Mesothelial cell of epicardium (in vitro differentiated cells): ENCODE measurements at regions not wholly inside any gene's neighbourhood (a gene's known extent, or its start where the extent isn't known, plus 50 kb on each side); places are given as distances from the start of the nearest gene placed in this dataset.
"Not testable (repeated sequence)": the region's sequence is repeated elsewhere in the genome, so short reads cannot be mapped to it uniquely, and the experiment has no call there.

ENCODE experiments used
- DNase-seq, 2 experiments: peaks; one replicate each; pipeline ENCODE4 v3.0.0; 2021; ENCODE audit warnings: low spot score in 2 of 2; ENCODE audit not compliant: unreplicated experiment in 2 of 2
- H3K27ac Mint-ChIP-seq: 2 replicates; pipeline ENCODE4 v1.8.0; 2021; ENCODE audit warnings: mixed read lengths
- H3K27me3 Mint-ChIP-seq: 2 replicates; pipeline ENCODE4 v1.8.0; 2021; ENCODE audit warnings: low read depth, mixed read lengths
- H3K36me3 Mint-ChIP-seq: 2 replicates; pipeline ENCODE4 v1.8.0; 2021; ENCODE audit warnings: mixed read lengths
- H3K4me1 Mint-ChIP-seq: 2 replicates; pipeline ENCODE4 v1.8.0; 2021; ENCODE audit warnings: mixed read lengths
- H3K4me3 Mint-ChIP-seq: 2 replicates; pipeline ENCODE4 v1.8.0; 2021; ENCODE audit warnings: mild to moderate bottlenecking, moderate library complexity, mixed read lengths
- H3K9me3 Mint-ChIP-seq: 2 replicates; pipeline ENCODE4 v1.8.0; 2021; ENCODE audit warnings: mixed read lengths
- TF ChIP-seq, protein P1 (sequence below): fragments of 200-600 bp; sonication (generic); IDR thresholded peaks from one replicate; pipeline ENCODE4 v1.5.0; 2021; ENCODE audit warnings: antibody characterized with exemption; ENCODE audit not compliant: unreplicated experiment

DNA sequence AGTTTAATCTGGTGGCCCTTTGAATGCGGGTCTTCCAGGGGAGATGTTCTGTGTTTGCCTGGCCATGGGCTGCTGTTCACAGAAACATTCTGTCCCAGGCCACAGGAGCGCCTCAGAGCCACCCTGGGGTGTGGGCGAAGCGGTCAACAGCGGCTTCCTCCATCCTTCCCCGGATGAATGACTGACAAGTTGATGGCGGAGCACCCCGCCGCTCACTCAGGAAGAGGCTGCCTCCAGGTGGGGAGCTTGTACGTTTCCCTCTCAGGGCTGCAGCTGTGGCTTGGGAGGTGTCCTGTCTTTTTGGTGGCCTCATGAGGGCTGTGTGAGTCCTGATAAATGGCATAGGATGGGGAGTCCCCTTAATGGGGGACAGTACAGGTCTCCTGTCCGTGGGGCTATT, 178.4 kb downstream of the NRN1 start:
- H3K4me1 Mint-ChIP-seq, result no peaks in the 10 kb centered on the region
- H3K36me3 Mint-ChIP-seq, result no peaks in the 10 kb centered on the region
- peaks cover 30% of the 10 kb centered on the region for H3K27me3 Mint-ChIP-seq
- H3K4me3 Mint-ChIP-seq, result no peak overlapping the region
- DNase-seq, result no peak
- H3K27ac Mint-ChIP-seq, result no peak overlapping the region
- TF ChIP-seq, protein P1, sequence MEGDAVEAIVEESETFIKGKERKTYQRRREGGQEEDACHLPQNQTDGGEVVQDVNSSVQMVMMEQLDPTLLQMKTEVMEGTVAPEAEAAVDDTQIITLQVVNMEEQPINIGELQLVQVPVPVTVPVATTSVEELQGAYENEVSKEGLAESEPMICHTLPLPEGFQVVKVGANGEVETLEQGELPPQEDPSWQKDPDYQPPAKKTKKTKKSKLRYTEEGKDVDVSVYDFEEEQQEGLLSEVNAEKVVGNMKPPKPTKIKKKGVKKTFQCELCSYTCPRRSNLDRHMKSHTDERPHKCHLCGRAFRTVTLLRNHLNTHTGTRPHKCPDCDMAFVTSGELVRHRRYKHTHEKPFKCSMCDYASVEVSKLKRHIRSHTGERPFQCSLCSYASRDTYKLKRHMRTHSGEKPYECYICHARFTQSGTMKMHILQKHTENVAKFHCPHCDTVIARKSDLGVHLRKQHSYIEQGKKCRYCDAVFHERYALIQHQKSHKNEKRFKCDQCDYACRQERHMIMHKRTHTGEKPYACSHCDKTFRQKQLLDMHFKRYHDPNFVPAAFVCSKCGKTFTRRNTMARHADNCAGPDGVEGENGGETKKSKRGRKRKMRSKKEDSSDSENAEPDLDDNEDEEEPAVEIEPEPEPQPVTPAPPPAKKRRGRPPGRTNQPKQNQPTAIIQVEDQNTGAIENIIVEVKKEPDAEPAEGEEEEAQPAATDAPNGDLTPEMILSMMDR, result no peak
- H3K9me3 Mint-ChIP-seq, result no peaks in the 10 kb centered on the region

DNA sequence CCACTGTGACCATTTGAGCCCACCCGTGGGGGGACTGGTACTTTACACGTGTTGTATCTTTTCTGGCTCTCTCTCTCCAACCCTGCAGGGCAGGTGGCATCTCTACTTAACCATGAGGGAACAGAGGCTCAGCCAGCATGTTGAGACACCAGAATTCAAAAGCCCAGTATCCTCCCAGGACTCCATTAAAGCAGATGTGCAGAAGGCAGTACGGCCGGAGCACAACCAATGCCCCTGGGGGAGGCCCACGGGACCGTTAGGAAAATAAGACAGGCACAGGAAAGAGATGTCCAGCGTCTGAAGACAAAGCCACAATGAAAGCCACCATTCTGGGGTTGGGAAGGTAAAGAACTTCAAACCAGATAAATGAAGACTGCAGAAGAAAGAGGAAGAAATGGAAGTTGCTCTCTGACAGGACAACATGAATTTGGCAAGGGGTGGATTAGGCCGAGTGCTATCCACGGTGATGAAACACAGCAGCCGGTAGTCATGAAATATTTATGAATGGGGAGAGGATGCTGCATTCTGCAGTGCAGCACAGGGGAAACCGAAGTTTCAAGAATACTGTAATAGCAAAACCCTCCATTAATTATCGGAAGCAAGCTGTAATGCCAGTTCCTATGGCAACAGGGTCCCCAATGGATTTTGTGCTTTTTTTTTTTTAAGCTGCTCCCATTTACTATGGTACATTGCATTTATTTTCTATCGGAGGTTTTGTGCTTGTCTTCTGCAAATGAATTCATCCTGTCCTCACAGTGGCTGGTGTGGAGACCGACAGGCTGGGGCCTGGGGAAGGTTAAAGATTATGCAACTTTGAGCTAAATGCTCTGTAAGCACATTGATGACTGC, 179.4 kb downstream of the NRN1 start:
- H3K27ac Mint-ChIP-seq, result no peak overlapping the region
- peaks cover 6% of the 10 kb centered on the region for H3K9me3 Mint-ChIP-seq
- H3K4me1 Mint-ChIP-seq, result no peaks in the 10 kb centered on the region
- H3K27me3 Mint-ChIP-seq, result peaks cover 35% of the 10 kb centered on the region
- no peak overlapping the region for H3K4me3 Mint-ChIP-seq
- no peaks in the 10 kb centered on the region for H3K36me3 Mint-ChIP-seq
- TF ChIP-seq, protein P1, result no peak
- no peak for DNase-seq

DNA sequence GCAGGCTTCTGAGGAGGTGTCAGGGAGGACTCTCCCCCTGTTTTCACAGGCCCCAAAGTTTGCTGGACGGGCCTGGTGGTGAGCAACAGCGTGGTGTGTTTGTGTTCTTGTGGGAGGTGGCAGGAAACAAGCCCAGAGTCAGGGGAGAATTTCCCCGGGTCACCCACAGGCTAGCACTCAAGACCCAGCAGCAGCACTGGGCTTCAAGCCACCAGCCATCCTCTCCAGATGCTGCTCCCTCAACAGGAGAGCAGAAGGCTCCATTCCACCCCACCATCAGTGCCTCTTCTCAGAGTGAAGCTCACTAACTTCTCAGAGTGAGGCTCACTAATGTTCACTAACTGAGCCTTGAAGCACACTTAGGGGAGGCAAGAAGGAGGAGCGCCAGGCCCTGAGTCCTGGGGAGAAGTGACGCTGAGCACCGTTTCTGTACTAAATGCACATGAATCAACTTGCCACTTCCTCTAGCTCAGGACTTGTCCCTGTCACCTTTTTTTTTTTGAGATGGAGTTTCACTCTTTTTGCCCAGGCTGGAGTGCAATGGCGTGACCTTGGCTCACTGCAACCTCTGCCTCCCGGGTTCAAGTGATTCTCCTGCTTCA, 182.2 kb downstream of the NRN1 start:
- not testable (repeated sequence) for H3K4me1 Mint-ChIP-seq, H3K36me3 Mint-ChIP-seq

More for the DNA sequence above, 182.2 kb downstream of the NRN1 start:
- H3K4me3 Mint-ChIP-seq, H3K27ac Mint-ChIP-seq, DNase-seq: not testable (repeated sequence)
- Mint-ChIP-seq H3K9me3 (peaks cover 14% of the 10 kb centered on the region), H3K27me3 (peaks cover 32% of the 10 kb centered on the region)
